ENCODE measurements at regions not wholly inside any gene's neighbourhood (a gene's known extent, or its start where the extent isn't known, plus 50 kb on each side); places are given as distances from the start of the nearest gene placed in this dataset.
"Not testable (repeated sequence)": the region's sequence is repeated elsewhere in the genome, so short reads cannot be mapped to it uniquely, and the experiment has no call there.

DNA sequence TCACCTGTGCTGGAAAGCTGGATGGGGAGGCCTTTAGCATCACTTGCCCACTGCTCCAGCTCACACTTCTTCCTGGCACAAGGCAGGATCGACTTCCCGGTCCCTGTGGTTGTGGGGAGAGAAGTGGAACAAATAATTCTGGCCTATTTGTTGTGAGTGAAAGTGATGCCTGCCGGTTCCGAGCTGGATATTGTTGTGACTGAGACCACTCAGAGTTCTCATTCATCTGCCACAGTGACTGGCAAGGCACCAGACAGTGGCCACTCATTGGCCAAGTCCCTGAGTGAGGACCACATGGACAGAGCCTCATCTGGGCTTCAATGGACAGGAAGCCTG, 191.9 kb downstream of the PTPRU start:
- no peak for DNase-seq (ENCODE audit: low read depth in 3 of 3, low spot score in 1 of 3)

GRCh38 chr1:29427614-29428279, 191.4 kb downstream of the PTPRU start:
- no peak for DNase-seq (ENCODE audit: low read depth in 3 of 3, low spot score in 1 of 3)

DNA sequence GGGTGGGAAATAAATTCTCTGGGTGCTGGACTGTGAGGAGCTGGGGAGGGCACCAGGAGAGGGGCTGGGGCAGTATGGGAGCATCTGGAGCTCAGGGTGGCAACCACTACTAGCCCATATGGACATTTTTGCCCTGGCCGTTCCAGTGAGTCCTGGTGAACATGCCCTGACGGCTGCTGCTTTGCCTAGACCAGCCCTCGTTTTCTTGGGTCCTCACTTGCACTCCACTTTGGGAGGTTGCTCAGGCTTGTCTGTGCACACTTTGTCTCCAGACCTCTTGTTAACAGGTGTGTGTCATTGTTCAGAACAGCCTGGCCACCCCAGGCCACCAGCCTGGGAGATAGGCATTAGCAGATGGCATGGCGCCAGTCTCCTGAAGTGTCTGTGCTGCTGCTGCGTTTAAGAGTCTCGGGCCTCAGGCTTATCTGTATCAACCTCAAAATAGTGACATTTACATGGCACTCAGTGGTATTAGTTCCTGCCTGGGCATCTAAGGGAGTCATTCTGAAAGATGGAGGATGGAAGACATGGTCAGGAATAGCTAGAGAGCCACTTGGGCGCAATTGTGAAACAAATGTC, 190.5 kb downstream of the PTPRU start:
- no peak for DNase-seq (ENCODE audit: low read depth in 3 of 3, low spot score in 1 of 3)

- DNase-seq (ENCODE audit: low read depth in 3 of 3, low spot score in 1 of 3): no peak
These were observed 189.3 kb downstream of the PTPRU start for GRCh38 chr1:29425631-29426030.

- DNase-seq (ENCODE audit: low read depth in 3 of 3, low spot score in 1 of 3): no peak
These were observed 187.9 kb downstream of the PTPRU start for GRCh38 chr1:29424266-29424665.

DNA sequence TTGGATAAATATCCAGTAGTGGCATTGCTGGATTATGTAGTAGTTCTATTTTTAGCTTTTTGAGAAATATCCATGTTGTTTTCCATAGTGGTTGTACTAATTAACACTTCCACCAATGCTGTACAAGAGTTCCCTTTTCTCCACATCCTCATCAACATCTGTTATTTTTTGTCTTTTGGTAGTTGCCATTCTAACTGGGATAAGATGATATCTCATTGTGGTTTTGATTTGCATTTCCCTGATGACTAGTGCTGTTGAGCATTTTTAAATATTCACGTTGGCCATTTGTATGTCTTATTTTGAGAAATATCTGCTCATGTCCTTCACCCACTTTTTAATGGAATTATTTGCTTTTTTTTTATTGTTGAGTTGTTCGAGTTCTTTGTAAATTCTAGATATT, 183.9 kb downstream of the PTPRU start:
- DNase-seq (ENCODE audit: low read depth in 3 of 3, low spot score in 1 of 3): no peak

GRCh38 chr1:29417971-29418370, 181.6 kb downstream of the PTPRU start:
- DNase-seq (ENCODE audit: low read depth in 3 of 3, low spot score in 1 of 3): no peak

- no peak for DNase-seq (ENCODE audit: low read depth in 3 of 3, low spot score in 1 of 3)
These were observed 181.0 kb downstream of the PTPRU start for GRCh38 chr1:29417147-29417858.

DNA sequence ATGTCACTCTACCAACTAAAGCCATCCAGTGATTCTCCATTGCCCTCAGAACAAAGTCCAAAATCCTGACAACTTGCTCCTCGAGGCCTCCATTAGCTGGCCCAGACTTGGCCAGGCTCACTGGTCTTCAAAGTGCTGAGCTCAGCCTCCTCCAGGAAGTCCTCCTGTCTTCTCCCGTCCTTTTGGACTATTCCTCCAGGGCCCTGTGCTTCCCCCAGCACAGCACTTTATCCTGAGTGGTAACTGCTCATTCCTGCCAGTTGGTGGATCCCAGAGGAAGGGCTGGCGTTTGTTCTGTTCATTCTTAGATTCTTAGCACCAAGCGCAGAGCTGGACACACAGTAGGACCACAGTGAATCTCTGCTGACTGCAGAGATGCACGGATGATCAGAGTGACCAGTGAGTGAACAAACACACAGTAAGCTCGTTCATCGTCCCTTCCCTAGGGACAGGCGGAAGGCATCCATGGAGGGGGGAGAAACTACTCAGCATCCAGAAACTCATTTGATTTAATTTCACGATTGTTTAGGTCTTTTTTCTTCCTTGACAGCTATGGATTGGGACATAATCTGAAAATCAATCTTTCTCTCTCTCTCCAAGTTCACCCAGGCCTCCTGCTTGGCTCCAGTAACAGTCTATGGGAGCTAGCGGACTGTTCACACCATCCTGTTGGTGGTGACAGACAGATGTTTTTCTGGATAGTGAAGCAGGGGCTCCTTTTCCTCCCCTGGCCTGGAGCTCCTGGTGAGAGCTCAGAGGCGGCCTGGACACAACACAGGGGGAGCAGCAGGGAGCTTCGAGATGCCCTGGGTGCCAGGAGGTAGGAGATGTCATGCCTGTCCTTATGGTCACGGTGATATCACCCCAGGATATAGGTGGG, 180.2 kb downstream of the PTPRU start:
- DNase-seq (ENCODE audit: low read depth in 3 of 3, low spot score in 1 of 3): no peak

GRCh38 chr1:29415861-29416260, 179.5 kb downstream of the PTPRU start:
- DNase-seq (ENCODE audit: low read depth in 3 of 3, low spot score in 1 of 3): no peak

GRCh38 chr1:29415156-29415830, 179.0 kb downstream of the PTPRU start:
- no peak for DNase-seq (ENCODE audit: low read depth in 3 of 3, low spot score in 1 of 3)

DNA sequence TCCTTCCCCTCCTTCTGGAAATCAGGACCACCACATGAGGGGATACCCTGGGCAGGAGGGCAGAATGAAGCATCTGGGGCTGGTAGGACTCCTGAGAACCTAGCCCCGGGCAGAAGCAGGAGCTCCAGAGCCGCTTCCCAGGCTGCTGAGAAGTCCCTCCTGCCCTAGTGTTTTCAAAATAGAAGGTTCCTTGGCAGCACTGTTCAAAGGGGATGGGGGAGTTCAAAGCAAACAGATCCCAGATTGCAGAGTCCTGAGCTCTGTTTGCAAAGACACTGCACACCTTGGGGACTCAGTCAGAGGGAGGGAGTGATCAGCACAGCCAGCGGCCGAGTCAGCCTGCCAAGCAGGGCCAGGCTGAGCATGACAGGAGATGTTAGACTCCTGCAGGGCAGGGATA, 177.8 kb downstream of the PTPRU start:
- DNase-seq (ENCODE audit: low read depth in 3 of 3, low spot score in 1 of 3): no peak

DNA sequence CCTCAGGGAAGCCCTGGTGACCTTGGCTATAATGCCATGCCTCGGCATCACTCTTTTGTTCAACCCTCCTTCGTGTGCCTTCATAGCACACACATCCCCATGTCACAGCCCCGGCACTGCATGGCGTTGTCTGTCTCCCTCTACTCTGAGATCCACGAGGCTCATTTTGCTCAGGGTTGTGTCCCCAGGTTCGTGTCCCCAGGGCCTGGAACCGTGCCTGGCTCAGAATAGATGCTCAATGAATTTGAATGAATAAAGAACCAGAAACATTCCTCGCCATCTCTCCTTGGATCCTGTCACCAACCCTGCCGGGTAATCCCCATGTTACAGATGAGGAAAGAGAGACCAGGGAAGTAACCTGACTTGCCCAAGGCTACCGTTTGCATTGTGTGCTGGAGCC, 177.3 kb downstream of the PTPRU start:
- no peak for DNase-seq (ENCODE audit: low read depth in 3 of 3, low spot score in 1 of 3)

GRCh38 chr1:29412591-29412990, 176.3 kb downstream of the PTPRU start:
- no peak for DNase-seq (ENCODE audit: low read depth in 3 of 3, low spot score in 1 of 3)

DNA sequence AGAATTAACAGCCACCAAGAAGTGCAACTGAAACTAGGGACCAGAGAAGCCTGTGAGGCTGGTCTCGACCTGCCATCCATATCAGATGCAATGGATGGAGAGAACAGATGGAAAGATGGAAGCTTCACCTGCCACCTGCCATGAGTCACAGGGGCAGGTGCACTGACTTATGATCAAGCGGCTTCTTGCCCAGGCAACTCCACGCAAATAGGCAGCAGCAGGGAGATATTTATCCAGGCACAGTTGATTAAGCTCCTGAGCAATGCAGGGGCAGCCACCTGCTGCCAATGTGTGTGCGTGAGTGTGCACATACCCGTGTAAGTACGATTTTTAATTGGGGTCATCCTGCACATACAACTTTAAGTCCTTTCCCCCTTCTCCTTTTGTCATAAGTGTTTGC, 174.2 kb downstream of the PTPRU start:
- no peak for DNase-seq (ENCODE audit: low read depth in 3 of 3, low spot score in 1 of 3)

- no peak for DNase-seq (ENCODE audit: low read depth in 3 of 3, low spot score in 1 of 3)
These were observed 173.3 kb downstream of the PTPRU start for GRCh38 chr1:29409616-29410015.

GRCh38 chr1:29408831-29409605, 172.7 kb downstream of the PTPRU start:
- no peak for DNase-seq (ENCODE audit: low read depth in 3 of 3, low spot score in 1 of 3)

DNA sequence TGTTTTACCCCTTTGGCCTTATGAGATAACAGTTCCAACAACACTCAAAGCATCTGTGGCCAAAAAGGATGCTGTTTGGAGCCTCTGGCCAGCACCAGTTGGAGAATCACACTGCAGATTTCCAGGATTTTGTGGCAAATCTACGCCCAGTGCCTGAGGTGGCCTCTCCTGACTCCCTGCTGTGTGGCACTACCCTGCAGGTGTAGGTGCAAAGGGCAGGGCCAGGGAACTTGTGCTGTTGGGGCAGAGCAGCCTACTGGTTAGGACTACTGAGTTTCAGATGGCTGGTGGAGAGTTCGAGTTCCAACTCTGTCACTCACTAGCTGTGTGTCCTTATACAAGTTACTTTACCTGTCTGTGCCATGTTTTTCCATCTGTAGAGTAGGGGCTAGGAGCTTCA, 170.5 kb downstream of the PTPRU start:
- DNase-seq (ENCODE audit: low read depth in 3 of 3, low spot score in 1 of 3): no peak

GRCh38 chr1:29400203-29400602, 163.9 kb downstream of the PTPRU start:
- DNase-seq (ENCODE audit: low read depth in 3 of 3, low spot score in 1 of 3): not testable (repeated sequence)

- DNase-seq (ENCODE audit: low read depth in 3 of 3, low spot score in 1 of 3): no peak
These were observed 163.1 kb downstream of the PTPRU start for GRCh38 chr1:29399465-29399864.
